T-cell (primary cell): ENCODE measurements at regions not wholly inside any gene's neighbourhood (a gene's known extent, or its start where the extent isn't known, plus 50 kb on each side); places are given as distances from the start of the nearest gene placed in this dataset.

ENCODE experiments used
- ATAC-seq, 4 experiments: fragments of 200-7000 bp in 3 of 4; fragments of 150-1000 bp in 1 of 4; cut with Tn5 transposase; replicated peaks in 1 of 4; 1 replicate in 3 of 4; 2 replicates in 1 of 4; pipeline ENCODE4 v1.10.0; 2021; ENCODE audit warnings: moderate library complexity in 3 of 4, mild to moderate bottlenecking in 2 of 4, moderate number of reproducible peaks in 1 of 4
- CTCF ChIA-PET, 2 donors: fragments of 300-600 bp; sonication (Branson Sonifier 250); formaldehyde crosslinking; loops; one replicate each; lab custom pipeline; 2022; ENCODE audit warnings: antibody characterized with exemption in 2 of 2; lab: Charles Lee
- POLR2A ChIA-PET, 2 donors: fragments of 300-600 bp; sonication (Branson Sonifier 250); formaldehyde crosslinking; loops; one replicate each; lab custom pipeline; 2022; ENCODE audit warnings: antibody characterized with exemption in 2 of 2; lab: Charles Lee
- DNase-seq, 35 experiments: peaks; one replicate each; pipeline versions ENCODE4 v3.0.0 to v3.0.0-alpha.2; 2013 to 2023
- H3K27ac ChIP-seq: one replicate; pipeline ENCODE4 v1.5.1; 2013; ENCODE audit warnings: low read length
- H3K27me3 ChIP-seq, 2 experiments: replicated peaks in 1 of 2; 1 replicate in 1 of 2; 2 replicates in 1 of 2; pipeline versions ENCODE4 v1.6.1 to v1.7.0; 2013; ENCODE audit warnings: low read length in 1 of 2, mixed read lengths in 1 of 2; ENCODE audit not compliant: control insufficient read depth in 2 of 2, insufficient read depth in 2 of 2; ENCODE audit errors: extremely low read depth in 1 of 2
- H3K36me3 ChIP-seq, 2 donors: 1 replicate in 1 of 2; 2 replicates in 1 of 2; pipeline versions ENCODE4 v1.6.1 to v1.7.0; 2013; ENCODE audit warnings: low read length in 1 of 2; ENCODE audit not compliant: control insufficient read depth in 2 of 2, insufficient read depth in 1 of 2; ENCODE audit errors: extremely low read depth in 1 of 2
- H3K4me1 ChIP-seq, 2 experiments: 1 replicate in 1 of 2; 2 replicates in 1 of 2; pipeline versions ENCODE4 v1.6.1 to v1.7.0; 2013; ENCODE audit warnings: low read length in 2 of 2, mixed read lengths in 1 of 2; ENCODE audit not compliant: insufficient read depth in 2 of 2, control insufficient read depth in 1 of 2; ENCODE audit errors: extremely low read depth in 1 of 2
- H3K4me3 ChIP-seq, 2 donors: 1 replicate in 1 of 2; 2 replicates in 1 of 2; pipeline versions ENCODE4 v1.5.1 to v1.7.0; 2013; ENCODE audit warnings: mild to moderate bottlenecking in 2 of 2, low read length in 1 of 2, moderate library complexity in 1 of 2; ENCODE audit not compliant: control insufficient read depth in 1 of 2; ENCODE audit errors: extremely low read depth in 1 of 2
- H3K9me3 ChIP-seq: 2 replicates; pipeline ENCODE4 v1.7.0; 2013
- H3K27ac Mint-ChIP-seq, 2 donors: one replicate each; pipeline ENCODE4 v1.8.0; 2020 to 2021; ENCODE audit warnings: mild to moderate bottlenecking in 2 of 2, mixed read lengths in 2 of 2
- H3K27me3 Mint-ChIP-seq, 2 donors: one replicate each; pipeline ENCODE4 v1.8.0; 2021 to 2022; ENCODE audit warnings: mixed read lengths in 2 of 2
- H3K36me3 Mint-ChIP-seq: one replicate; pipeline ENCODE4 v1.8.0; 2021; ENCODE audit warnings: mixed read lengths
- H3K4me1 Mint-ChIP-seq, 3 donors: one replicate each; pipeline ENCODE4 v1.8.0; 2020 to 2022; ENCODE audit warnings: mixed read lengths in 3 of 3, mild to moderate bottlenecking in 1 of 3
- H3K4me3 Mint-ChIP-seq, 3 donors: one replicate each; pipeline ENCODE4 v1.8.0; 2020 to 2022; ENCODE audit warnings: mild to moderate bottlenecking in 3 of 3, mixed read lengths in 3 of 3, moderate library complexity in 3 of 3
- H3K9me3 Mint-ChIP-seq, 3 donors: one replicate each; pipeline ENCODE4 v1.8.0; 2020 to 2022; ENCODE audit warnings: mixed read lengths in 3 of 3
- WGBS: methylation state at CpG from one replicate; pipeline ENCODE4 v1.1.5; 2013; ENCODE audit warnings: missing lambda C conversion rate; ENCODE audit not compliant: insufficient coverage; 5-methylcytosine and 5-hydroxymethylcytosine counted together

DNA sequence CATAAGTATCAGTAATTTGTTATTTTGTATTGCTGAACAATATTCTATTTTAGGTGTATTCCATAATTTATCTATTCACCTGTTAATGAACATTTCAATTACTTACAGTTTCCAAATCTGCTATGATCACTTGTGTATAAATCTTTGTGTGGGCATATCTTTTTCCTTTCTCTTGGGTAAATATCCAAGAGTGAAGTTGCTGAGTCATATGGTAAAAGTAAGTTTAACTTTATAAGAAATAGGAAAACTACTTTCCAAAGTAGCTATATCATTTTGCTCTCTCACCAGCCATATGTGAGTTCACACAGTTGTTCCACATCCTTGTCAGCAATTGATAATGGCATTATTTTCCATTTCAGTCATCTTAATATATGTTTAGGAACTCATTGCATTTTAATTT is 66.6 kb upstream of the KITLG start:
- Mint-ChIP-seq H3K4me3 (no peak overlapping the region), H3K4me1 (no peaks in the 10 kb centered on the region), H3K36me3 (no peaks in the 10 kb centered on the region), H3K27ac (no peak overlapping the region), H3K27me3 (no peaks in the 10 kb centered on the region), H3K9me3 (no peaks in the 10 kb centered on the region)
- ChIA-PET POLR2A (no interaction called here), CTCF (no interaction called here)
- Histone ChIP-seq H3K27ac (no peak overlapping the region), H3K27me3 (no peaks in the 10 kb centered on the region), H3K4me3 (no peak overlapping the region), H3K9me3 (no peaks in the 10 kb centered on the region), H3K4me1 (no peaks in the 10 kb centered on the region), H3K36me3 (no peaks in the 10 kb centered on the region)
- DNase-seq, result no peak
- no peak for ATAC-seq

DNA sequence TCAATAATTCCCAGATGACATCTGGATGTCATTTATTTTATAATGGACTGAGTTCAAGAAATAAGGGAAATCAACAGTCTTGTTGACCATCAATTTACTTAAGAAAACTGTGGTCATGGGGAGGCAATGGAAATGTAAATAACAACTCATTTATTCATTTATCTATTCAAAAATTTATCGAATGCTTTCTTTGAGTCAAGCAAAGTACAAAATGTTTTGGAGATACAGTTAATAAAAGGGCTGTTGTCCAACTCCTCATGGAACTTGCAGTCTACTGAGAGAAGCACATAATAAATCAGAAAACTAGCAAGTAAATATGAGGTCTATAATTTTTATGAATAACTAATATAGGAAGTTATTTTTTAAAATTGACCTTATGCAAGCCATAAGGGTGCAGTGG is 65.5 kb upstream of the KITLG start:
- CTCF ChIA-PET, result no interaction called here

DNA sequence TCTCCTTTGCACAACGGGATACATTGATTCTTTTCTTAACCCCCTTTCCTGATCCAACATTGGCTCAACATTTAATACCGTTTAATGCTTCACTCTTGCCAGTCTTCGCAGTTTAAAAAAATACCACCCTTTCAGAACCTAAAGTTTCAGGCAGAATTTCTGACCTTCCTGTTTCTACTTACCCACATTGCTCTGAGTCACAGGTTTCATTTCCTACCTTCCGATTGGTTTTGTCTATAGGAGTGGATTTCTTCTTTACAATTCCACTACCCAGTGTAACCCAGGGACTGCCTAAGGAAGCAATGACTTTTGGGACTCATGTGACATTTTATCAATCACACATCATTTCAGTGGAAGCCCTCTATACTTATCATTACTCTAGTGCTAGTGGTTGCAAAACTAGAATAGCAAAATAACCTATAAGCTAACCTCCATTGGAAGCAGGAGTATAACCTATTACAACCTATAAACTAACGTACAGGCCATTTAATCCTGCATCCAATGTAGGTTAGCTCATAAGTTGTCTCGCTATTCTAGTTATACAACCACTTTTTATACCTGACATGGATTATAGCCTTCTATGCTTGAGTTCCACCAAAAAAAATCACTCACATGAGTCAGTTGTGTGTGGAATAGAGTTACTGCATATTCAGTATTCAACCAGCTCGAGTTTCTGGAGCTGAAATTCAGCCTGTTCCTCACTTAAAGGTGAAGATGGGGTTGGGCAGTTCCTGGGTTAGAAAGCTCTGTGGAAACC is 64.9 kb upstream of the KITLG start:
- H3K27me3 ChIP-seq, result no peaks in the 10 kb centered on the region
- H3K36me3 ChIP-seq, result no peaks in the 10 kb centered on the region
- Mint-ChIP-seq H3K36me3 (no peaks in the 10 kb centered on the region), H3K4me3 (no peak overlapping the region), H3K9me3 (no peaks in the 10 kb centered on the region), H3K27ac (no peak overlapping the region), H3K27me3 (no peaks in the 10 kb centered on the region), H3K4me1 (no peaks in the 10 kb centered on the region)
- ATAC-seq (no peak), DNase-seq (no peak)
- no peaks in the 10 kb centered on the region for H3K4me1 ChIP-seq
- H3K4me3 ChIP-seq, result no peak overlapping the region
- CTCF ChIA-PET, result no interaction called here
- POLR2A ChIA-PET, result no interaction called here
- WGBS, result 86% methylated on average over 2 of the region's 7 CpGs
- H3K27ac ChIP-seq, result no peak overlapping the region
- H3K9me3 ChIP-seq, result no peaks in the 10 kb centered on the region

More for the DNA sequence above, 65.5 kb upstream of the KITLG start:
- Mint-ChIP-seq H3K36me3 (no peaks in the 10 kb centered on the region), H3K9me3 (no peaks in the 10 kb centered on the region), H3K27ac (no peak overlapping the region), H3K4me1 (no peaks in the 10 kb centered on the region), H3K4me3 (no peak overlapping the region), H3K27me3 (no peaks in the 10 kb centered on the region)
- ATAC-seq, result no peak
- Histone ChIP-seq H3K27ac (no peak overlapping the region), H3K4me1 (no peaks in the 10 kb centered on the region), H3K4me3 (no peak overlapping the region), H3K36me3 (no peaks in the 10 kb centered on the region), H3K27me3 (no peaks in the 10 kb centered on the region), H3K9me3 (no peaks in the 10 kb centered on the region)
- POLR2A ChIA-PET, result no interaction called here
- DNase-seq, result no peak
- WGBS, result no CpG with 5 or more reads among the region's 1 CpG

DNA sequence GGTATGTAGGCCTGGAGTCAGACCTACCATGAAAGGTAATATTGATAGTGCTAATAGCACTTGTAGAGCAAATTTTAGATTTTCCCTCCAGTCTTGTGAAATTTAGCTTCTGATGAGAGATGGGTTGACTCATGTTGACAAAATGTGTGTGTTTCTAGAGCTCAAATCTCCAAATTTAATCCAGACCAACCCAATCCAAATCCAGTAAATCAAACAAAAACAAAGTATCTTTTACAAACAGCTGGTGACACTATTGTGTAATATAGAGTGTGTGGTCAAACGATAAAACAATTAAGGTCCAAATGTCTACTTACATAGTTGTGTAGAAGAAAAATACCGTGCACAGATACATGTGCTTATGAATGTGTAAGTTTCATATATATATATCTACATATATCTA is 63.4 kb upstream of the KITLG start:
- H3K36me3 ChIP-seq, result no peaks in the 10 kb centered on the region
- ATAC-seq, result no peak

DNA sequence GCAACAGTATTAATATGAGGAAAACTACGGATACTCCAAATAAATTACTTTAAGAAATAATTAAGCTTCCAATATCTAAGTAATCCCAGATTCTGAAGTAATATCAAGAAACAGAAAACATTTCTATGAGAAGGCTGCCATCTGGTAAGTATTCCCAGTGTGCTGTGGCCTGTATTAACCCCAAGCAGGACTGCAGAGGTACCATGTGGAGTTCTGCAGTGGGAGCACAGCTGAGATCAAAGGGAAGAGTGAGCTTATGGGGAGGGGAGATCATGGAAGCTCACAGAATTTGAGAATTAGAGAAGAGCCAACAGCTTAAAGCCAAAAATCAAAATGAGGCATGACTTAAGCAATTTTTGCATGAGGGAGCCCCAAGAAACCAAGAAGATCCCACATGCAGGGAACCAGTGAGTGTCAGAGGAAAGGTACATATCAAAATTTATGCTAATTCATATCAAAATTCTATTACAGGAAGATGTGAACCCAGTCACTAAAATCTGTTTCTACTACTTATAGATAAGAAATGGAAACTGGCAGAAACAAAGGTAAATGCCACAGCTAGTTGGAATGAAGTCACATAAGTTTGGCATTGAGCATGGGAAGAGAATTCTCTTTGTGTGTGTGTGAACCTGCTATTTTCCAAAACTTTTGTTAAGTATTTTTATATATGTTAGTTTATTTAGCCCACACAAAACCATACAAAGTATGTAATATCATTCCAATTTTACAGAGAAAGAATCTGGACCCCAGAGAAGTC is 62.6 kb upstream of the KITLG start:
- no peaks in the 10 kb centered on the region for H3K27me3 Mint-ChIP-seq
- Histone ChIP-seq H3K27me3 (no peaks in the 10 kb centered on the region), H3K27ac (no peak overlapping the region), H3K4me3 (no peak overlapping the region), H3K9me3 (no peaks in the 10 kb centered on the region), H3K4me1 (no peaks in the 10 kb centered on the region), H3K36me3 (no peaks in the 10 kb centered on the region)
- ChIA-PET POLR2A (no interaction called here), CTCF (interaction anchor here in 1 of 2 donors (0.7 kb wide), 1 partner anchor 493 kb away, joined by 3 read pairs; no protein-coding TSS in a partner anchor)
- no peaks in the 10 kb centered on the region for H3K36me3 Mint-ChIP-seq
- no peak overlapping the region for H3K27ac Mint-ChIP-seq
- no peaks in the 10 kb centered on the region for H3K9me3 Mint-ChIP-seq
- no peak for ATAC-seq
- no CpG with 5 or more reads among the region's 1 CpG for WGBS
- H3K4me1 Mint-ChIP-seq, result no peaks in the 10 kb centered on the region
- no peak for DNase-seq
- no peak overlapping the region for H3K4me3 Mint-ChIP-seq

More for the DNA sequence above, 63.4 kb upstream of the KITLG start:
- Mint-ChIP-seq H3K27ac (no peak overlapping the region), H3K9me3 (no peaks in the 10 kb centered on the region), H3K4me1 (no peaks in the 10 kb centered on the region), H3K4me3 (no peak overlapping the region), H3K36me3 (no peaks in the 10 kb centered on the region), H3K27me3 (no peaks in the 10 kb centered on the region)
- no peak overlapping the region for H3K4me3 ChIP-seq
- no peaks in the 10 kb centered on the region for H3K9me3 ChIP-seq
- no CpG with 5 or more reads among the region's 2 CpGs for WGBS
- ChIA-PET CTCF (no interaction called here), POLR2A (no interaction called here)
- no peaks in the 10 kb centered on the region for H3K27me3 ChIP-seq
- no peaks in the 10 kb centered on the region for H3K4me1 ChIP-seq
- no peak for DNase-seq
- no peak overlapping the region for H3K27ac ChIP-seq

DNA sequence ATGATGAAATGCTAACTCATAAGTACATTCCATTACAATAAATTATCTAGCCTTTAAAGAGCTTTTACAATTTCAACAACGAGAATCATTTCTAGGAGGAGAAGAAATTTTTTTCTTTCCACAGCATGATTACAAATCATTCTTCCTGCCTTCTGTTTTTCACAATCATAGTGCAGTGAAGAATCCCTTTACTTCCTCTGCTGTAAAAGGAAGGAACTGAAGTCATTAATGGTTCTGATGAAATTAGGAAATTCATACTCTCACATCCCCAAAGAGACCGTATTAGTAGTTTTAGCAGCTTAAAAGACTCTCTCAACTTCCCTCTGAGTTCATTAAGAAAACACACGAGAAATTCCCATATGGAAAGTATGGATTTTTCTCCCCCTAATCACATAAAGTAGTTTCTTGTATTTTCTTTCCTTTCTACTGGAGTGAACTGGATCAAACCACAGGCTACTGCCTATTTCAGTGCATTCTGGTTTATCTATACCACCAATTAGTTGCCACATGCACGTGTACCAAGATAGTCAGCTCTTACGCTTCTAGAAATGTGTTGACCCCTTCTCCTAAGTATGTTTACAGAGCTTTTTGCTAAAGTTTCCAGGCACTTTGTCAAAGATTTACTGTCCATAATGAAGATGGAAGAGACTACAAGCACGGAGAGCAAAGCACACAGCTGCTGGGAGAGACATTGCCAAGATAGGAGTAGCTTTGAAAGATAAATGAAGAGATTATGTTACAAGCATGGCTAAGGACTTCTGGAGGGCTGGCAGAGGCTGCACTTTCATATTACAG is 58.9 kb upstream of the KITLG start:
- Mint-ChIP-seq H3K9me3 (no peaks in the 10 kb centered on the region), H3K27me3 (no peaks in the 10 kb centered on the region), H3K4me1 (no peaks in the 10 kb centered on the region), H3K27ac (no peak overlapping the region), H3K36me3 (no peaks in the 10 kb centered on the region), H3K4me3 (no peak overlapping the region)
- DNase-seq, result no peak
- WGBS, result 25% methylated on average over 1 of the region's 6 CpGs
- Histone ChIP-seq H3K4me1 (no peaks in the 10 kb centered on the region), H3K27me3 (no peaks in the 10 kb centered on the region), H3K4me3 (no peak overlapping the region), H3K36me3 (no peaks in the 10 kb centered on the region), H3K9me3 (no peaks in the 10 kb centered on the region), H3K27ac (no peak overlapping the region)
- ATAC-seq, result no peak
- ChIA-PET CTCF (no interaction called here), POLR2A (no interaction called here)
